RWPE2 (cell line): ENCODE measurements at regions not wholly inside any gene's neighbourhood (a gene's known extent, or its start where the extent isn't known, plus 50 kb on each side); places are given as distances from the start of the nearest gene placed in this dataset.

Experiments used
- ATAC-seq: fragments of 200-7000 bp; cut with Tn5 transposase; 3 replicates; pipeline ENCODE4 v1.9.1; 2021; ENCODE audit warnings: low read depth
- DNase-seq: peaks from one replicate; pipeline ENCODE4 v3.0.0-alpha.2; 2020; ENCODE audit warnings: low spot score
- H3K27ac ChIP-seq: fragments of 450-650 bp; 2 replicates; pipeline ENCODE4 v1.5.1; 2017; ENCODE audit warnings: mild to moderate bottlenecking; ENCODE audit not compliant: poor library complexity, severe bottlenecking
- H3K27me3 ChIP-seq: fragments of 250-450 bp; sonication (Bioruptor Pico); 2 replicates; pipeline ENCODE4 v1.5.1; 2021; ENCODE audit warnings: mild to moderate bottlenecking, moderate library complexity; ENCODE audit not compliant: insufficient read depth, poor library complexity, severe bottlenecking
- H3K36me3 ChIP-seq: fragments of 250-450 bp; sonication (Bioruptor Pico); 2 replicates; pipeline ENCODE4 v1.5.1; 2020; ENCODE audit warnings: low read depth, mild to moderate bottlenecking, moderate library complexity
- H3K4me1 ChIP-seq: fragments of 250-450 bp; sonication (Bioruptor Pico); 2 replicates; pipeline ENCODE4 v1.5.1; 2021; ENCODE audit warnings: mild to moderate bottlenecking, moderate library complexity; ENCODE audit not compliant: insufficient read depth, poor library complexity, severe bottlenecking
- H3K4me3 ChIP-seq: fragments of 250-450 bp; sonication (Bioruptor Pico); 2 replicates; pipeline ENCODE4 v1.5.1; 2021; ENCODE audit warnings: mild to moderate bottlenecking, moderate library complexity; ENCODE audit not compliant: severe bottlenecking
- H3K9me3 ChIP-seq: fragments of 250-450 bp; sonication (Bioruptor Pico); 2 replicates; pipeline ENCODE4 v1.5.1; 2021; ENCODE audit warnings: mild to moderate bottlenecking, moderate library complexity; ENCODE audit not compliant: severe bottlenecking
- CTCF ChIP-seq: fragments of 450-650 bp; IDR thresholded peaks from one replicate; pipeline ENCODE4 v1.5.1; 2017; ENCODE audit warnings: mild to moderate bottlenecking, moderate library complexity; ENCODE audit not compliant: poor library complexity, severe bottlenecking

GRCh38 chr5:13552361-13552760 lies 392.1 kb downstream of the DNAH5 start:
- Histone ChIP-seq H3K36me3 (no peaks in the 10 kb centered on the region), H3K27me3 (no peaks in the 10 kb centered on the region), H3K4me3 (no peak overlapping the region), H3K27ac (no peak overlapping the region), H3K9me3 (no peaks in the 10 kb centered on the region), H3K4me1 (no peaks in the 10 kb centered on the region)
- no peak for TF ChIP-seq CTCF
- ATAC-seq (no peak), DNase-seq (no peak)

- Histone ChIP-seq H3K4me3 (no peak overlapping the region), H3K4me1 (no peaks in the 10 kb centered on the region), H3K36me3 (no peaks in the 10 kb centered on the region), H3K9me3 (no peaks in the 10 kb centered on the region), H3K27me3 (no peaks in the 10 kb centered on the region), H3K27ac (no peak overlapping the region)
- DNase-seq (no peak), ATAC-seq (no peak)
- no peak for TF ChIP-seq CTCF
Measured at GRCh38 chr5:13551645-13552044, 392.8 kb downstream of the DNAH5 start.

- H3K4me1 ChIP-seq, result no peaks in the 10 kb centered on the region
- H3K36me3 ChIP-seq, result no peaks in the 10 kb centered on the region
- ATAC-seq, result no peak
- H3K9me3 ChIP-seq, result no peaks in the 10 kb centered on the region
- DNase-seq, result no peak
- no peak overlapping the region for H3K27ac ChIP-seq
- H3K27me3 ChIP-seq, result no peaks in the 10 kb centered on the region
- H3K4me3 ChIP-seq, result no peak overlapping the region
- no peak for TF ChIP-seq CTCF
Measured at GRCh38 chr5:13540168-13540750, 404.2 kb downstream of the DNAH5 start.

GRCh38 chr5:13536933-13537332 lies 407.6 kb downstream of the DNAH5 start:
- no peaks in the 10 kb centered on the region for H3K9me3 ChIP-seq
- no peaks in the 10 kb centered on the region for H3K27me3 ChIP-seq
- TF ChIP-seq CTCF, result no peak
- ATAC-seq (no peak), DNase-seq (no peak)
- no peaks in the 10 kb centered on the region for H3K4me1 ChIP-seq
- H3K27ac ChIP-seq, result no peak overlapping the region
- H3K4me3 ChIP-seq, result no peak overlapping the region
- no peaks in the 10 kb centered on the region for H3K36me3 ChIP-seq

- no peak for DNase-seq
- Histone ChIP-seq H3K4me1 (no peaks in the 10 kb centered on the region), H3K27me3 (no peaks in the 10 kb centered on the region), H3K9me3 (no peaks in the 10 kb centered on the region), H3K36me3 (no peaks in the 10 kb centered on the region), H3K4me3 (no peak overlapping the region), H3K27ac (no peak overlapping the region)
- no peak for TF ChIP-seq CTCF
- no peak for ATAC-seq
Measured at GRCh38 chr5:13533833-13534232, 410.7 kb downstream of the DNAH5 start.
